Natural killer cell (primary cell): ENCODE measurements at regions not wholly inside any gene's neighbourhood (a gene's known extent, or its start where the extent isn't known, plus 50 kb on each side); places are given as distances from the start of the nearest gene placed in this dataset.

Experiments used
- ATAC-seq, 3 donors: fragments of 150-1000 bp in 2 of 3; fragments of 200-7000 bp in 1 of 3; cut with Tn5 transposase; 1 replicate in 1 of 3; 2 replicates in 2 of 3; pipeline ENCODE4 v1.10.0; 2021; ENCODE audit warnings: mild to moderate bottlenecking in 2 of 3, moderate library complexity in 2 of 3
- DNase-seq, 2 donors: peaks; one replicate each; pipeline versions ENCODE4 v3.0.0 to v3.0.0-alpha.2; 2013 to 2021; ENCODE audit warnings: mixed read lengths in 1 of 2
- H3K27ac ChIP-seq: one replicate; pipeline ENCODE4 v1.5.1; 2013; ENCODE audit warnings: mild to moderate bottlenecking, low read length
- H3K27me3 ChIP-seq: one replicate; pipeline ENCODE4 v1.6.1; 2013; ENCODE audit warnings: low read length; ENCODE audit not compliant: control insufficient read depth, insufficient read depth
- H3K36me3 ChIP-seq: one replicate; pipeline ENCODE4 v1.6.1; 2013; ENCODE audit warnings: low read length; ENCODE audit not compliant: control insufficient read depth, insufficient read depth
- H3K4me1 ChIP-seq: one replicate; pipeline ENCODE4 v1.6.1; 2013; ENCODE audit warnings: low read length; ENCODE audit not compliant: control insufficient read depth, insufficient read depth
- H3K4me3 ChIP-seq: one replicate; pipeline ENCODE4 v1.5.1; 2013; ENCODE audit warnings: low read length
- H3K9me3 ChIP-seq: one replicate; pipeline ENCODE4 v1.6.1; 2013; ENCODE audit warnings: low read length; ENCODE audit not compliant: control insufficient read depth, insufficient read depth
- H3K27ac Mint-ChIP-seq, 2 donors: one replicate each; pipeline ENCODE4 v1.8.0; 2022; ENCODE audit warnings: mild to moderate bottlenecking in 2 of 2, mixed read lengths in 2 of 2, moderate library complexity in 1 of 2
- H3K27me3 Mint-ChIP-seq, 2 donors: one replicate each; pipeline ENCODE4 v1.8.0; 2022; ENCODE audit warnings: low read depth in 2 of 2, mixed read lengths in 2 of 2
- H3K36me3 Mint-ChIP-seq: one replicate; pipeline ENCODE4 v1.8.0; 2022; ENCODE audit warnings: mixed read lengths
- H3K4me1 Mint-ChIP-seq, 2 donors: one replicate each; pipeline ENCODE4 v1.8.0; 2022; ENCODE audit warnings: mixed read lengths in 2 of 2
- H3K4me3 Mint-ChIP-seq: one replicate; pipeline ENCODE4 v1.8.0; 2022; ENCODE audit warnings: mild to moderate bottlenecking, moderate library complexity, mixed read lengths
- H3K9me3 Mint-ChIP-seq, 2 donors: one replicate each; pipeline ENCODE4 v1.8.0; 2022; ENCODE audit warnings: mixed read lengths in 2 of 2
- WGBS: methylation state at CpG from one replicate; pipeline ENCODE4 v1.1.7; 2013; ENCODE audit warnings: missing lambda C conversion rate; ENCODE audit not compliant: insufficient coverage; 5-methylcytosine and 5-hydroxymethylcytosine counted together
- intact Hi-C: fragments of 100-400 bp; cut with micrococcal nuclease; formaldehyde crosslinking; loops from one replicate; pipeline ENCODE4 v1.14.2; 2022
- TF ChIP-seq, protein P1 (sequence below): fragments of 200-600 bp; IDR thresholded peaks from one replicate; pipeline ENCODE4 v1.8.0; 2022; ENCODE audit warnings: antibody characterized with exemption

DNA sequence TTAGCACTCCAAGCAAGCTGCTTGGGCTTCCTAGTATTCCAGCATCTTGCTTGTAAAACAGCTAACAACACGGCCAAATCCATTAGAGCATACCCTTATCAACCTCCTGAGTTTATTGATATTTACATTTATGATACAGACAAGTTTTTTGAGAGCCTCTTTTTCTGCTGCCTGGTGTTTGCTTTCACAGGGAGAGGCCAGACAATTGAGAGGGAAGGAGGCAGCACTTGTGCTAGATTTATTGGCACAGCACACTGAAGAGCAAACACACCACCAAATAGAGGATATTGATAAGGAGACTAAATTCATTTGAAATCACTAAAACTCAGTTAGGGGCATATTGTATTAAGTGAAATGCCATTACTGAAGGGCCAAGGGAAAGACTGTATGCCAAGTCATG, 1142.3 kb upstream of the FANCL start:
- TF ChIP-seq, protein P1, sequence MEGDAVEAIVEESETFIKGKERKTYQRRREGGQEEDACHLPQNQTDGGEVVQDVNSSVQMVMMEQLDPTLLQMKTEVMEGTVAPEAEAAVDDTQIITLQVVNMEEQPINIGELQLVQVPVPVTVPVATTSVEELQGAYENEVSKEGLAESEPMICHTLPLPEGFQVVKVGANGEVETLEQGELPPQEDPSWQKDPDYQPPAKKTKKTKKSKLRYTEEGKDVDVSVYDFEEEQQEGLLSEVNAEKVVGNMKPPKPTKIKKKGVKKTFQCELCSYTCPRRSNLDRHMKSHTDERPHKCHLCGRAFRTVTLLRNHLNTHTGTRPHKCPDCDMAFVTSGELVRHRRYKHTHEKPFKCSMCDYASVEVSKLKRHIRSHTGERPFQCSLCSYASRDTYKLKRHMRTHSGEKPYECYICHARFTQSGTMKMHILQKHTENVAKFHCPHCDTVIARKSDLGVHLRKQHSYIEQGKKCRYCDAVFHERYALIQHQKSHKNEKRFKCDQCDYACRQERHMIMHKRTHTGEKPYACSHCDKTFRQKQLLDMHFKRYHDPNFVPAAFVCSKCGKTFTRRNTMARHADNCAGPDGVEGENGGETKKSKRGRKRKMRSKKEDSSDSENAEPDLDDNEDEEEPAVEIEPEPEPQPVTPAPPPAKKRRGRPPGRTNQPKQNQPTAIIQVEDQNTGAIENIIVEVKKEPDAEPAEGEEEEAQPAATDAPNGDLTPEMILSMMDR: no peak
- H3K4me3 Mint-ChIP-seq: no peak overlapping the region
- Histone ChIP-seq H3K4me3 (no peak overlapping the region), H3K9me3 (peaks cover under 1% of the 10 kb centered on the region), H3K36me3 (no peaks in the 10 kb centered on the region), H3K27me3 (no peaks in the 10 kb centered on the region), H3K4me1 (no peaks in the 10 kb centered on the region), H3K27ac (no peak overlapping the region)
- intact Hi-C loops: no loop called here
- H3K9me3 Mint-ChIP-seq: peaks cover 9 to 10% of the 10 kb centered on the region in 2 donors
- H3K27ac Mint-ChIP-seq: no peak overlapping the region
- no peaks in the 10 kb centered on the region for H3K36me3 Mint-ChIP-seq
- no CpG with 5 or more reads among the region's 1 CpG for WGBS
- no peak for ATAC-seq
- H3K4me1 Mint-ChIP-seq: no peaks in the 10 kb centered on the region
- DNase-seq: no peak
- no peaks in the 10 kb centered on the region for H3K27me3 Mint-ChIP-seq

DNA sequence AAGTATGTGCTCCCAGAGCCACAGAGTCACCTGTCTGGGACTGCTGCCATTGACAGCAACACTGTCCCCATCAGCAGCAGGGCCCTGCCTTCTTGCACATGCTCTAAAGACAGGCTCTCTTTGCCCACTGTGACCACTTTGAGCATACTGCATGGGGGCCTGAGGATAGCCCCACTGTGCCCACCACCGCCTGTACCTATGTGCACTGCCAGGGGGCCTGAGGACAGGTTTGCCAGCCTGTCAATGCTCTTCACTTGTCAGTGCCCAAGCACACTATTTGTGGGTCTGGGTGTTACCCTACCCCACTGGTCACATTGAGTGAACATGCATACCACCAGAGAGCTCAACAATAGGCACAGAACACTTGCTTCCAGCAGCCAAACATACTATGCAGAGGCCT, 1137.0 kb upstream of the FANCL start:
- no peak overlapping the region for H3K4me3 Mint-ChIP-seq
- H3K36me3 ChIP-seq: no peaks in the 10 kb centered on the region
- peaks cover 13 to 14% of the 10 kb centered on the region in 2 donors for H3K9me3 Mint-ChIP-seq
- H3K27ac ChIP-seq: no peak overlapping the region
- intact Hi-C loops: no loop called here
- no peak overlapping the region for H3K4me3 ChIP-seq
- peaks cover 8% of the 10 kb centered on the region for H3K9me3 ChIP-seq
- no peaks in the 10 kb centered on the region for H3K4me1 Mint-ChIP-seq
- H3K27me3 Mint-ChIP-seq: no peaks in the 10 kb centered on the region
- DNase-seq (no peak), ATAC-seq (no peak)
- TF ChIP-seq, protein P1: no peak
- WGBS: 100% methylated on average over 1 of the region's 1 CpG
- H3K4me1 ChIP-seq: no peaks in the 10 kb centered on the region
- no peaks in the 10 kb centered on the region for H3K27me3 ChIP-seq
- H3K27ac Mint-ChIP-seq: no peak overlapping the region
- H3K36me3 Mint-ChIP-seq: no peaks in the 10 kb centered on the region

DNA sequence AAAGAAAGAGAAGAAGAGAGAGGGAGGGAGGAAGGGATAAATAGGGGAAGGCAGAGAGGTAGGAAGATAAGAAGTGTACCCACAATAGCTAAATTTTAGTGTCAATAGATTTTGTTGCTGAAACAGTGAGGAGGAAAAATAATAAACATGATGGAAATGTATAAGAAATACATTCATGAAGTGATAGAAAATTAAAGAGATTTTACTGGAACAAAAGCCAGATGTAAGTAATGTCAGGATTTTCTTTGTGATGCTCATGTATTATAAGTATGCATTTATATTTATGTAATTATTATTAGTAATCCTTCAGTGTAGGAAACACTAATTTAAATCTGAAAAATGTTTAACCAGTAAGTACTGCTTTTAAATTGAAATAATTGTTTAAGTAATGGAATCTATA, 1125.2 kb upstream of the FANCL start:
- H3K4me3 Mint-ChIP-seq: no peak overlapping the region
- no peak for ATAC-seq

DNA sequence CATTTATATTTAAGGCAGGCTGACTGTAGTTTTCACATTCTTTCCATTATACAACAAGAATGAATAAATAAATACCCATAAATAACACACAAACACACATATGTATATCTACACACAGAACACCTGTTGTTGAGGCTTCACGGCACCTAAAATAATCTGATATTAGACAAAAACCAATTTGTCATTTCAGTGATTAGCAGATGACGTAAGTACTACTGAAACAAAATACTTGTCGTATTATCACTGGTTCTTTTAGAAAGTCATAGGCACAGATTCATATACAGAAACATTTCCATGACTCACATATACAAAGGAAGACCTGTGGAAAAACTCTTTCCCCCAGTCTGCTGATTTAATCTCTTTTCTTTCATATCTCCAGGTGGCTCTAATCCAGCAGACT, 1113.4 kb upstream of the FANCL start:
- Histone ChIP-seq H3K27me3 (no peaks in the 10 kb centered on the region), H3K4me1 (no peaks in the 10 kb centered on the region), H3K9me3 (no peaks in the 10 kb centered on the region), H3K27ac (no peak overlapping the region), H3K36me3 (no peaks in the 10 kb centered on the region), H3K4me3 (no peak overlapping the region)
- Mint-ChIP-seq H3K4me1 (no peaks in the 10 kb centered on the region), H3K9me3 (peaks cover 0 to 12% of the 10 kb centered on the region in 2 donors), H3K4me3 (no peak overlapping the region), H3K36me3 (no peaks in the 10 kb centered on the region), H3K27ac (no peak overlapping the region), H3K27me3 (no peaks in the 10 kb centered on the region)
- intact Hi-C loops: no loop called here
- ATAC-seq: no peak
- WGBS: 82% methylated on average over 3 of the region's 3 CpGs
- TF ChIP-seq, protein P1: no peak
- no peak for DNase-seq

More for the DNA sequence above, 1125.2 kb upstream of the FANCL start:
- Mint-ChIP-seq H3K27me3 (no peaks in the 10 kb centered on the region), H3K4me1 (no peaks in the 10 kb centered on the region), H3K27ac (no peak overlapping the region), H3K9me3 (peaks cover 4 to 9% of the 10 kb centered on the region in 2 donors), H3K36me3 (no peaks in the 10 kb centered on the region)
- Histone ChIP-seq H3K9me3 (peaks cover 3% of the 10 kb centered on the region), H3K4me3 (no peak overlapping the region), H3K36me3 (no peaks in the 10 kb centered on the region), H3K27me3 (no peaks in the 10 kb centered on the region), H3K27ac (no peak overlapping the region), H3K4me1 (no peaks in the 10 kb centered on the region)
- intact Hi-C loops: no loop called here
- TF ChIP-seq, protein P1: no peak
- no peak for DNase-seq
